Ascending aorta (tissue), 2 donors: ENCODE measurements at regions not wholly inside any gene's neighbourhood (a gene's known extent, or its start where the extent isn't known, plus 50 kb on each side); places are given as distances from the start of the nearest gene placed in this dataset.

Experiments used
- DNase-seq, 2 donors: peaks; one replicate each; pipeline ENCODE4 v3.0.0-alpha.2; 2019; ENCODE audit warnings: low spot score in 2 of 2
- H3K27ac ChIP-seq, 2 donors: fragments of 200-600 bp; sonication (generic); one replicate each; pipeline ENCODE4 v1.5.1; 2016 to 2017; ENCODE audit warnings: mild to moderate bottlenecking in 1 of 2
- H3K27me3 ChIP-seq: fragments of 200-600 bp; sonication (generic); one replicate; pipeline ENCODE4 v1.5.1; 2017
- H3K36me3 ChIP-seq, 2 donors: fragments of 200-600 bp; sonication (generic); one replicate each; pipeline ENCODE4 v1.5.1; 2016
- H3K4me1 ChIP-seq, 2 donors: fragments of 200-600 bp; sonication (generic); one replicate each; pipeline ENCODE4 v1.5.1; 2016 to 2017; ENCODE audit warnings: mild to moderate bottlenecking in 1 of 2
- H3K4me3 ChIP-seq, 2 donors: fragments of 200-600 bp; sonication (generic); one replicate each; pipeline ENCODE4 v1.5.1; 2016 to 2017; ENCODE audit warnings: mild to moderate bottlenecking in 1 of 2
- H3K9me3 ChIP-seq, 2 donors: fragments of 200-600 bp; sonication (generic); one replicate each; pipeline ENCODE4 v1.5.1; 2016
- CTCF ChIP-seq, 3 experiments: fragments of 200-600 bp in 2 of 3; fragments of 450-650 bp in 1 of 3; sonication (generic) in 2 of 3; IDR thresholded peaks; one replicate each; pipeline ENCODE4 v1.5.1; 2016 to 2019; ENCODE audit warnings: antibody characterized with exemption in 3 of 3, mild to moderate bottlenecking in 1 of 3, moderate library complexity in 1 of 3
- intact Hi-C: fragments of 100-400 bp; cut with DNase I; formaldehyde crosslinking; loops from one replicate; pipeline ENCODE4 v1.15.1; 2023

GRCh38 chr7:121493553-121493952, 97.4 kb upstream of the FAM3C start:
- Histone ChIP-seq H3K4me3 (no peak overlapping the region), H3K9me3 (no peaks in the 10 kb centered on the region), H3K4me1 (no peaks in the 10 kb centered on the region), H3K27ac (no peak overlapping the region), H3K27me3 (no peaks in the 10 kb centered on the region), H3K36me3 (no peaks in the 10 kb centered on the region)
- DNase-seq = no peak
- intact Hi-C loops = no loop called here
- TF ChIP-seq CTCF (IDR thresholded peaks at IDR 0.05) = no peak

DNA sequence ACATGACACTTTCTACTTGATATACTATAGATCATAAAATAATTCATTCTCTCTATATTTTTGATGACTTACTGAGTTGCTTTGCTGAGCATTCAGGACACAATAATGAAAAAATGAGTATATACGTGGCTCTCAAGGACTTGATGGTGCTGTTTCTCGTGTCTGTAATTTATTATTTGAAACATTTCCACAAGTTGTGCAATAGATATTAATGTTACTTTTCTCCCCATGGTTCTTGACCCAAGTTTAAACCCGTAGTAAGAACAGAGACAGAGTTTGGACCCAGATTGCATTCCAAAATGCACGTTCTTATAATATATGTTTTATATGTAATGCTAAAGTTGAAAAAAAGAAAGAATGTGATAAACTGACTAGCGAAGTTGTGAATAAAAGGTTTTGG, 94.2 kb upstream of the FAM3C start:
- no peak overlapping the region for H3K27ac ChIP-seq
- no peaks in the 10 kb centered on the region for H3K4me1 ChIP-seq
- H3K9me3 ChIP-seq = no peaks in the 10 kb centered on the region
- no peak overlapping the region for H3K4me3 ChIP-seq
- no peaks in the 10 kb centered on the region for H3K36me3 ChIP-seq
- no peak for DNase-seq
- no peak for TF ChIP-seq CTCF (IDR thresholded peaks at IDR 0.05)
- intact Hi-C loops = no loop called here
- H3K27me3 ChIP-seq = no peaks in the 10 kb centered on the region

DNA sequence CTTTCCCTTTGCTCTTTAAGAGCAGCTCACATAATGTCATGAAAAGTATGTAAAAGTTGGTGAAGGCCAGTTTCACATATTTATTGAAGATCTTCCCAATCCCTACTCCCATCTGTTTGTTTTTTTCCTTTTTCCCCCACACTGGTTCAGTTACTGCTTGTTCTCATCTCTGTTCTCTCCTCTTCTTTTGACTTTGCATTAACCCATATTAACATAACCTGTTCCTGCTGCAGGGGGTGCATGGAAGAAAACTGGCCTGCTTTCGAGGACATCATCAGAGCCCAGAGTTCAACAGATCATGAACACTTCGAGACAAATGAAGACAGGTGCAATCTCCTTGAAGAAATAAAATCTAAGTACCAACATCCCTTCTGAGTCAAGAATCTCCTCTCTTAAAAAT, 93.3 kb upstream of the FAM3C start:
- Histone ChIP-seq H3K36me3 (no peaks in the 10 kb centered on the region), H3K9me3 (no peaks in the 10 kb centered on the region), H3K27me3 (no peaks in the 10 kb centered on the region), H3K27ac (no peak overlapping the region), H3K4me3 (no peak overlapping the region), H3K4me1 (no peaks in the 10 kb centered on the region)
- intact Hi-C loops = no loop called here
- no peak for TF ChIP-seq CTCF (IDR thresholded peaks at IDR 0.05)
- no peak for DNase-seq

DNA sequence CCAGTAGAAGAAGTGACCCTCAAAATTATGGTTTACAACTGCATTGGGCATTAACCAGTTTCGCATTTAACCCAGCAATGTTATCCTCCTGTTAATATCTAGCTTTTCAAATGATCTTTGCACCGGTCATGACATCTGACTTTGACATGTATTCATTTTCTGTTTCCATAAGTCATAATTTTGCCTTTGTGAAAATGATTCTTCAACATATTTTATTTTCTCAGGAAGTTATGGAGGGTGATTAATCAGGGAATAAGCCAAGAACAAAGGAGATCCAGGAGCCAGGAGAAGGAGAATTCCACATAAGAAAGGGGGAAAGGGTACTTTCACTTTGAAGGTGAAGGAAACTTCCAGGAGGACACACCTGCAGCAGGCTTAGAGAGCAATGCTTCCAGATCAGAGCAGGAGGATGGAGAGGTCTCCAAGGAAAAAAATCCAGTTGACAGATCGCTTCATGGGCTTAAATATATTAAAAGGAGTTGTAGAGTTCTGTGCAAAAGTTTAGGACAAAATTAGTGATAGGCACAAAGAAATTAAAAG, 92.1 kb upstream of the FAM3C start:
- H3K9me3 ChIP-seq = no peaks in the 10 kb centered on the region
- no peaks in the 10 kb centered on the region for H3K27me3 ChIP-seq
- no peaks in the 10 kb centered on the region for H3K36me3 ChIP-seq
- no peak overlapping the region for H3K27ac ChIP-seq
- no peak overlapping the region for H3K4me3 ChIP-seq
- no peak for DNase-seq
- intact Hi-C loops = no loop called here
- no peaks in the 10 kb centered on the region for H3K4me1 ChIP-seq
- TF ChIP-seq CTCF (IDR thresholded peaks at IDR 0.05) = no peak

GRCh38 chr7:121486590-121486989, 90.5 kb upstream of the FAM3C start:
- no peak for TF ChIP-seq CTCF (IDR thresholded peaks at IDR 0.05)
- Histone ChIP-seq H3K36me3 (no peaks in the 10 kb centered on the region), H3K27me3 (no peaks in the 10 kb centered on the region), H3K4me1 (no peaks in the 10 kb centered on the region), H3K9me3 (no peaks in the 10 kb centered on the region), H3K4me3 (no peak overlapping the region), H3K27ac (no peak overlapping the region)
- DNase-seq = no peak
- intact Hi-C loops = no loop called here
